Ureter (tissue), 1 donor: ENCODE measurements at regions not wholly inside any gene's neighbourhood (a gene's known extent, or its start where the extent isn't known, plus 50 kb on each side); places are given as distances from the start of the nearest gene placed in this dataset.
"Not testable (repeated sequence)": the region's sequence is repeated elsewhere in the genome, so short reads cannot be mapped to it uniquely, and the experiment has no call there.

ENCODE experiments used
- DNase-seq: peaks from one replicate; pipeline ENCODE4 v3.0.0-alpha.2; 2020; ENCODE audit warnings: low spot score
- donor health status: DM: yes; HTN: yes; CAD: no.

- no peak for DNase-seq
These were observed 950.8 kb downstream of the HACE1 start for GRCh38 chr6:103908898-103909297.

DNA sequence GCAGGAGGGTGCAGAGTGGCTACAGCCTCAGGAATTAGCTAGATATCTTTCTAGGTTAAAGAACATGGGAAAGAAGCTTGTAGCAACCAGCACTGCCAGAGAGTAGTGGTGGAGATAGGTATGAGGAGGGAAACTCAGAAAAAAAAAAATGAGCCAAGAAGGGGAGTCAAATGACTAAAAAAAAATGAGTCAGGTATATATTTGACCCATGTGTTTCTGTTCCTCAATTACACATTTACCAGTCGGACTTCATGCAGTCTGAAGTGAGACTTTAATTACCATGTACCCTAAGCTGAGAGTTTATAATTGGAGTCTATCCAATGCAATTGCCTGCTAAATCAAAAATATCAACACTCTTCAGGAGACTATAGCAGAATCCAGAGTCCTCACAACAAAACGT is 964.6 kb downstream of the HACE1 start:
- no peak for DNase-seq

DNA sequence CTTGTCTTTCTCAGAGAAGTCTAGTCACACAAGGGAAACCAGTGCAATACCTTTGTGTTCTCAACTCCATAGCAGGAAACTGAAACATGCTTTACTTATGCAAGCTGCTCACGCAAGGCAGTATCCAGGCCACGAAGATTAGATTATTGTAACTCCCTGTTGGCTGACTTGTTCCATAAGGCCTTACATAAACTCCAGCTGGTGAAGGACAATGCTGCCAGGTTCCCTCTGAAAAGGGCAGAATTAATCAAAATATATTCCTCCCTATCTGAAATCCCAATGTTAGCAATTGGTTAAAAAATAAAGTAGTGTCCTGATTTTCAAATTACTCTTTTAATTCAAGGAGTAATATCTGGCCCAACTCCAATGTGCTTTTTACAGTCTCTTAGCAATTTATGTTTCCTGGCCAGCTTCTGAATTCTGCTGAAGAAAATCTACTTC is 966.6 kb downstream of the HACE1 start:
- DNase-seq: no peak

DNA sequence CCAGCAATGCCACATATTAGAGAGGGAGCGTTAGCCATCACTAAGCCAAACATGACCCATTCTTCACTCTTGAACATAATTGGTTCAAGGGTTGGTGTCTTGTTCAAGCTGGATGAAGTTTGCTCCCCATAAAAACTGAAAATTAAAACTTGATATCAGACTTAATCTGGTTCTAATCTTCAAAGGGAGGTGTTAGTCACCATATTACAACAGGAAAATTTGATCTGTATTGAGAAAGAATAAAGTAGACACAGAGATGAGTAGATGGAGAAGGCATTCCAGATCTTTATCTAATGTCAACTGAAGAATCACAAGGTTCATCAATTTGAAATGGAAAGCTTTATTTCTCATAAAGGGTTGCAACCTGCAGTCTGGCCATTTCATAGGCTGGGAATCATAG is 972.8 kb downstream of the HACE1 start:
- no peak for DNase-seq

DNA sequence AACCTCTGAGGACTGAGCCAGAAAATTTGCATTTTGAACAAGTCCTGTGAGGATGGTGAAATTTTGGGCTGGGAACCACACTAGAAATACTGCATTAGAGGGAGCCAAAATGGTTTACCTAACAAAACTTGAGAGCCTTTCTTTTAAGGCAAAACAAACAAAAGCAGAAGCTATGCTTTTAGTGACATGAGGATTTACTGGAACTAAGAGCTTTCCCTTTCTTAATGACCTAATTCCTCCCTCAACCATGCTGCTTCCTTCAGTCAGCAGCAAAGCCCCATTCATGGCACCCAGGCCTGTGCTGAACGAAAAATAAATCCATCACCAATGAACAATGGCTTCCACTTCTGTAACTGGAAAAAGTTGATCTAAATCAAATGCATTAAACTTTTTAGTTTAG is 974.3 kb downstream of the HACE1 start:
- DNase-seq: no peak

GRCh38 chr6:103879800-103880199 is 979.9 kb downstream of the HACE1 start:
- DNase-seq: no peak

DNA sequence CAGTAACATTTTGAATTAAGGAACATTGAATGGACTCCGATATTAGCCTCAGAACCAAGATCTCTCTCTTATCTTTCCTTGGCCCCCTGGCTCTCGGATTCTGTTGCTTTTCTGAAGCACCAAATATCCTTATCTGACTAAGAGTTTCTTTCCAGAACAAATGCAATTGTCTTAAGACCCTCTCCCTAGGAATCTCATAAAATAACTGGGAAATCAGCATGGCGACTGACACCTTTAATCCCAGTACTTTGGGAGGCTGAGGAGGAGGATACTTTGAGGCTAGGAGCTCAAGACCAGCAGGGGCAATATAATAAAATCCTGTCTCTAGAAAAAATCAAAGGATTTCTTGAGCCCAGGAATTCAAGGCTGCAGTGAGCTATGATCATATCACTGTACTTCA is 984.5 kb downstream of the HACE1 start:
- no peak for DNase-seq

DNA sequence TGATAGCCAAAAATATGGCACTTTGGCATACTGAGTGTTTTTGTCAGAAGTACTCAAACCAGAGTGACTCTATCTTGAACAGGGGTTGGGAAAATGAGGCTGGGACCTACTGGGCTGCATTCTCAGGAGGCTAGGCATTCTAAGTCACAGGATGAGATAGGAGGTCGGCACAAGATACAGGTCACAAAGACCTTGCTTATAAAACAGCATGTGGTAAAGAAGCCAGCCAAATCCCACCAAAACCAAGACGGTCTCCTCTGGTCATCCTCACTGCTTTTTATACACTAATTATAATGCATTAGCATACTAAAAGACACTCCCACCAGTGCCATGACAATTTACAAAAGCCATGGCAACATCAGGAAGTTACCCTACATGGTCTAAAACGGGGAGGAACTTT is 985.1 kb downstream of the HACE1 start:
- DNase-seq: no peak

- no peak for DNase-seq
These were observed 987.0 kb downstream of the HACE1 start for GRCh38 chr6:103872678-103873077.

GRCh38 chr6:103872233-103872632 is 987.5 kb downstream of the HACE1 start:
- DNase-seq: no peak

GRCh38 chr6:103870970-103871369 is 988.7 kb downstream of the HACE1 start:
- no peak for DNase-seq

- DNase-seq: no peak
These were observed 997.4 kb downstream of the HACE1 start for GRCh38 chr6:103862297-103862696.

GRCh38 chr6:103858003-103858402 is 1001.7 kb downstream of the HACE1 start:
- no peak for DNase-seq

DNA sequence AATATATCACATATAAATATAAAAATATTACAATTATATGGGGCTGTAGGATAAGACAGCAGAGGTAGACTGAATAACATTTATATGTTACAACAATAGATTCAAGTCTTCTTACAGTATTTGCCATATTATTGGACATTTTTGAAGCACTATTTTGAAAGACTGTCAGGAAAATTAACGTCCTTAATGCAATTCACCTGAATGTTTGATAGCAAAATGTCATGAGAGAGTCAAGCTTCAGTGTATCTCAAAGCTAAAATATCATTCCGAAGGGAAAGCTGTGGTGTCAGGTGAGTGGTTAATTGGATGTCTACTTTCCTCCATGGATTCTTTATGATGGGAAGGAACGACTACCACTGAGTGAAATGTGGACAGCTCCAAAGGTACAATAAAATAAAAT is 1004.0 kb downstream of the HACE1 start:
- no peak for DNase-seq

- DNase-seq: no peak
These were observed 1005.7 kb downstream of the HACE1 start for GRCh38 chr6:103854059-103854458.

GRCh38 chr6:103838457-103838856 is 1021.3 kb downstream of the HACE1 start:
- DNase-seq: no peak

- DNase-seq: no peak
These were observed 1033.5 kb downstream of the HACE1 start for GRCh38 chr6:103826209-103826608.

- DNase-seq: no peak
These were observed 1039.6 kb downstream of the HACE1 start for GRCh38 chr6:103820148-103820547.

DNA sequence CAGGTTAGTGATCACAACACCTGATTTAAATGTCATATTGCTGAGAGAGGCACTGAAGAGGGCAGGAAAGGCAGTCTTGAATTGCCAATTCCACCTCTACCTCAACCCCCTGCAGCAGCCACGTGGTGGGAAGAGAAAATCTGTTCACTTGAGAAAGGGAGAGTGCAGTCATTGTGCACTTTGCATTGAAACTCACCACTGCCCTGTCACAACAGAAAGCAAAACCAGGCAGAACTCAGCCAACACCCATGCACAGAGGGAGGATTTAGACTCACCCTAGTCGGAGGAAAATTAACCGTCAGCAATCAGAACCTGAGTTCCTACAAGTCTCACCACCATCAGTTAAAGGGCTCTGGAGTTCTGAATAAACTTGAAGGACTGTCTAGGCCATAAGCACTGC is 1040.2 kb downstream of the HACE1 start:
- no peak for DNase-seq

DNA sequence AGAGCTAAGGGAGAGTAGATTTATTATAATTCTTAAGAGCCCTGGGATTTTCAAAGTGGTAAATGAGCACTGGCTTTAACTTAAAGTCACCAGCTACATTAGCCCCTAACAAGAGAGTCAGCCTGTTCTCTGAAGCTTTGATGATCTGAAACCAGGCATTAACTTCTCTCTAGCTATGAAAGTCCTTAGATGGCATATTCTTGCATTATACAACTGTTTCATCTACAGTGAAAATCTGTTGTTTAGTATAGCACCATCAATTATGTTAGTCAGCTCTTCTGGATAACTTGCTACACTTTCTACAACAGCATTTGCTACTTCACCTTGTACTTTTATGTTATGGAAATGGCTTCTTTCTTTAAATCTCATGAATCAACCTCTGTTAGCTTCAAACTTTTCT is 1046.7 kb downstream of the HACE1 start:
- no peak for DNase-seq

DNA sequence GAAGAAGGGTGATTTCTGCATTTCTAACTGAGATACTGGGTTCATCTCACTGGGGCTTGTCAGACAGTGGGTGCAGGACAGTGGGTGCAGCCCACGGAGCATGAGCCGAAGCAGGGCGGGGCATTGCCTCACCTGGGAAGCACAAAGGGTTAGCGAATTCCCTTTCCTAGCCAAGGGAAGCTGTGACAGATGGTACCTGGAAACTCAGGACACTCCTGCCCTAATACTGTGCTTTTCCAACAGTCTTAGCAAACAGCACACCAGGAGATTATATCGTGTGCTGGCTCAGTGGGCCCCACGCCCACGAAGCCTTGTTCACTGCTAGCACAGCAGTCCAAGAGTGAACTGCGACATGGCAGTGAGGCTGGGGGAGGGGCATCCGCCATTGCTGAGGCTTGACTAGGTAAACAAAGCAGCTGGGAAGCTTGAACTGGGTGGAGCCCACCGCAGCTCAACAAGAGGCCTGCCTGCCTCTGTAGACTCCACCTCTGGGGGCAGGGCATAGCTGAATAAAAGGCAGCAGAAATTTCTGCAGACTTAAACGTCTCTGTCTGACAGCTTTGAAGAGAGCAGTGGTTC is 1057.7 kb downstream of the HACE1 start:
- DNase-seq: not testable (repeated sequence)

DNA sequence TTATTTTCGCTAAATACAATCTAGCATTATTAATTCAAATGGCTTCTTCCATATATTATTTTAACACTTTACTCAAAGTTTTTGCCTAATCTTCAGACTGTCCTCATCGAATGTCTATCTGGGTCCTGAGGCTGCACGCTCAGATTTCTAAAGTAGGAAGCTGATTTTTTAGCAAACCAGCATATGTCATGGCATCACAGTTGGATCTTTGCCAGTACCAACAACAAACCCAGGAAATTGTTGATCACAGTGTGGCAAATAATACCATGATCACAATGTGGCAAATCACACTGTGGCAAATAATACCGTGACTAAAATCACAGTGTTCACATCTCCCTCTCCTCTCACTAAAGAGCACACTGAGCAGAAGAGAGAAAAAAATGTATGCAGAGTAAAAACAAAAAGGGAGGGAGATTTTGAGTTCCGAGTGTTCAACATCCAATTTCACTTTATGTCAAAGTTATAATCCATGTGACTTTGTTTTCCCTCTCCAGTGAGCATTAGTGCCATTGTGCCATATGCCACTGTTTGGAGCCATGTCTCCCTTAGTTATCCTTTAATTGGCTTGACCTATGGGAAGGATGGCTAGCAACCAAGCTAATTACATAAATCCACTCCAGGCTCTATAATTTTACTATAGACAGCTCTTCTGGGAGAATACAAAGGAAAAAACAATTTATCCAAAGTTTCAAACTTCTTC is 1059.6 kb downstream of the HACE1 start:
- no peak for DNase-seq

GRCh38 chr6:103798166-103798565 is 1061.6 kb downstream of the HACE1 start:
- no peak for DNase-seq

DNA sequence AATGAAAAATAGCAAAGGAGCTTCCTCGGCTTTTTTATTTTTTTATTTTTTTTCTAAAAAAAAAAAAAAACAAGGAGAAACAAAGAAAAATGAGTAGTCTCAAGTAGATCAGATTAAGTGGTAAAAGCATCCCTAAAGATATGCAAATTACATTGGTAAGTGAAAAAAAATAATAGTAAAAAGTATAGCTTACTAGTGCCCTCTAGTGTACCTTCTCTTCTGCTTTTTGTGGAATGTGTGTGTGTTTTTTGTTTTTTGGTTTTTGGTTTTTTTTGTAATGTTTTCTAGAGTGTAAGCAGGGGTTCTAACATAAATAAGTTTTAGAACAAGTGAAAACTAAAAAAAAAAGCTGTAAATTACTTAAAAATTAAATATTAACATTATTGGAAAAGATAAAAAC is 1062.0 kb downstream of the HACE1 start:
- no peak for DNase-seq
